ENCODE measurements at regions not wholly inside any gene's neighbourhood (a gene's known extent, or its start where the extent isn't known, plus 50 kb on each side); places are given as distances from the start of the nearest gene placed in this dataset.
A peak's percentile ranks its signal among the peaks of the same experiment; 100 is the strongest.

DNA sequence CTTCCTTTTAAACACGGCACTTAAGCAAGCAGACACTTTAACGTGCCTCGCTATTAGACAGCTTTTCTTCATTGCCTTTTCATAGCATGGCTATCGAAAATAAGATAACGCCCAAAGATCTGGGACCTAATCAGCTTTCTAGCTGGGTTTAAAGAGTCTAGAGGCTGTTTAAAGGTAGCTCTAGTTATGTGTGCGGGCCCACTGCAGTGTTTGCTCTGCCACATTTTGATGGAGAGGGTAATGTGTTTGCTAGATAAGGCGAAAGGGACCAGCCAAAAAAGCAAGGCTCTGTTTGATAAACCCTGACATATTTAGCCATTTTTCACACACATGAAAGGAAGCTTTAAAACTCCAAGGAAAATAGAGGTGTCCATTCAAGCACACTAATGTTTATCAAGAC lies 91.6 kb downstream of the NR2F2 start:
- Histone ChIP-seq H3K27me3 (peaks cover 1% of the 10 kb centered on the region), H3K9me3 (no peaks in the 10 kb centered on the region), H3K27ac (no peak overlapping the region), H3K4me3 (no peak overlapping the region), H3K36me3 (no peaks in the 10 kb centered on the region), H3K4me1 (peaks cover 0 to 3% of the 10 kb centered on the region in 2 donors)
- TF ChIP-seq CTCF (IDR thresholded peaks at IDR 0.05) = no peak
- intact Hi-C loops (cut with DNase I) = no loop called here
- DNase-seq (ENCODE audit: low spot score in 2 of 2) = no peak

DNA sequence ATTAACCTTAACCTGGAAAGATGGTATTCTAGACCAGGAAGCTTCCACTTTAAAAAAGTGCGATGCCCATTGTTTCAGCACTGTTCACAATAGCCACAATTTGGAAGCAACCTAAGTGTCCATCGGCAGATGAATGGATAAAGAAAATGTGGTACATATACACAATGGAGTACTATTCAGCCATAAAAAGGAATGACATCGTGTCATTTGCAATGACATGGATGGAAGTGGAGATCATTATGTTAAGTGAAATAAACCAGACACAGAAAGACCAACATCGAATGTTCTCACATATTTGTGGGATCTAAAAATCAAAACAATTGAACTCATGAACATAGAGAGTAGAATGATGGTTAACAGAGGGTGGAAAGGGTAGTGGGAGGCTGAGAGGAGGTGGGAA lies 94.2 kb downstream of the NR2F2 start:
- Histone ChIP-seq H3K9me3 (no peaks in the 10 kb centered on the region), H3K4me3 (no peak overlapping the region), H3K36me3 (no peaks in the 10 kb centered on the region), H3K27me3 (no peaks in the 10 kb centered on the region), H3K27ac (no peak overlapping the region), H3K4me1 (no peaks in the 10 kb centered on the region)
- no peak for TF ChIP-seq CTCF (IDR thresholded peaks at IDR 0.05)
- intact Hi-C loops (cut with DNase I) = no loop called here
- DNase-seq (ENCODE audit: low spot score in 2 of 2) = no peak

- Histone ChIP-seq H3K27me3 (no peaks in the 10 kb centered on the region), H3K4me1 (no peaks in the 10 kb centered on the region), H3K36me3 (no peaks in the 10 kb centered on the region), H3K9me3 (no peaks in the 10 kb centered on the region), H3K4me3 (no peak overlapping the region), H3K27ac (no peak overlapping the region)
- intact Hi-C loops (cut with DNase I) = no loop called here
- DNase-seq (ENCODE audit: low spot score in 2 of 2) = peak in 1 of 2 donors; percentile 65
- no peak for TF ChIP-seq CTCF (IDR thresholded peaks at IDR 0.05)
Measured at GRCh38 chr15:96428742-96429141, 98.2 kb downstream of the NR2F2 start.

GRCh38 chr15:96431786-96432185 lies 101.3 kb downstream of the NR2F2 start:
- H3K4me3 ChIP-seq = no peak overlapping the region
- H3K27me3 ChIP-seq = no peaks in the 10 kb centered on the region
- no peak for TF ChIP-seq CTCF (IDR thresholded peaks at IDR 0.05)
- DNase-seq (ENCODE audit: low spot score in 2 of 2) = no peak
- no peak overlapping the region for H3K27ac ChIP-seq
- intact Hi-C loops (cut with DNase I) = no loop called here
- no peaks in the 10 kb centered on the region for H3K9me3 ChIP-seq
- H3K36me3 ChIP-seq = no peaks in the 10 kb centered on the region
- H3K4me1 ChIP-seq = no peaks in the 10 kb centered on the region

DNA sequence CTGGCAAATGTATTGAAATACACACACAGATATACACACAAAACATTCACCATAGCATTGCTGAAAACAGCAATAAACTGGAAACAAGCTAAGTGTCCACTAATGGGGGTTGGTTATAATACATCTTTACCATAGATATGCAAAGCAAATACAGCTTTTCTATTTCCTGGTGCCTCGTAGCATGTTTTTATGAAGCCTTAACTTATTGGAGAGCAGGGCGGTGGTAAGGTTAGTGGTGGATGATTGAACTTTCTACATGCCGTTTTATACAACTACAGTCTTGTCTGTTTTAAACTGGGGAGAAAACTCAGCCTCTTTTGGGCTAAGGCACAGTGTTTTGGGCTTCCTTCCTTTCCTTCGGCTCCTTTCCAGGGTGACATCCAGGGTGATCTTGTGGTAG lies 104.5 kb downstream of the NR2F2 start:
- no peak for TF ChIP-seq CTCF (IDR thresholded peaks at IDR 0.05)
- no peak for DNase-seq (ENCODE audit: low spot score in 2 of 2)
- H3K36me3 ChIP-seq = no peaks in the 10 kb centered on the region
- H3K4me1 ChIP-seq = no peaks in the 10 kb centered on the region
- intact Hi-C loops (cut with DNase I) = no loop called here
- no peak overlapping the region for H3K4me3 ChIP-seq
- H3K27me3 ChIP-seq = no peaks in the 10 kb centered on the region
- H3K9me3 ChIP-seq = no peaks in the 10 kb centered on the region
- H3K27ac ChIP-seq = no peak overlapping the region

GRCh38 chr15:96435841-96436240 lies 105.3 kb downstream of the NR2F2 start:
- Histone ChIP-seq H3K4me3 (no peak overlapping the region), H3K4me1 (no peaks in the 10 kb centered on the region), H3K9me3 (no peaks in the 10 kb centered on the region), H3K36me3 (no peaks in the 10 kb centered on the region), H3K27ac (no peak overlapping the region), H3K27me3 (no peaks in the 10 kb centered on the region)
- no peak for DNase-seq (ENCODE audit: low spot score in 2 of 2)
- no peak for TF ChIP-seq CTCF (IDR thresholded peaks at IDR 0.05)
- intact Hi-C loops (cut with DNase I) = no loop called here
